Left ventricle myocardium inferior (tissue), 1 donor: ENCODE measurements at regions not wholly inside any gene's neighbourhood (a gene's known extent, or its start where the extent isn't known, plus 50 kb on each side); places are given as distances from the start of the nearest gene placed in this dataset.

ENCODE experiments used
- DNase-seq: peaks from one replicate; pipeline ENCODE4 v3.0.0-alpha.2; 2020
- H3K27ac ChIP-seq: fragments of 200-600 bp; replicated peaks from 2 replicates; pipeline ENCODE4 v1.8.0; 2021
- H3K27me3 ChIP-seq: fragments of 200-600 bp; 2 replicates; pipeline ENCODE4 v1.8.0; 2021; ENCODE audit warnings: low read depth
- H3K36me3 ChIP-seq: fragments of 200-600 bp; 2 replicates; pipeline ENCODE4 v1.8.0; 2021
- H3K4me1 ChIP-seq: fragments of 200-600 bp; 2 replicates; pipeline ENCODE4 v1.8.0; 2021
- H3K4me3 ChIP-seq: fragments of 200-600 bp; 2 replicates; pipeline ENCODE4 v1.8.0; 2021; ENCODE audit warnings: mild to moderate bottlenecking, moderate library complexity
- H3K9me3 ChIP-seq: fragments of 200-600 bp; replicated peaks from 2 replicates; pipeline ENCODE4 v1.8.0; 2021
- intact Hi-C: fragments of 100-400 bp; cut with micrococcal nuclease; formaldehyde crosslinking; loops from one replicate; pipeline ENCODE4 v1.11.0; 2022
- TF ChIP-seq, protein P1 (sequence below): fragments of 200-600 bp; IDR thresholded peaks from 2 replicates; pipeline ENCODE4 v1.8.0; 2021; ENCODE audit warnings: antibody characterized with exemption, mild to moderate bottlenecking, borderline replicate concordance
- donor health status: DM: no; HTN: yes; CAD: no; lungs with severe emphysema.

- no peaks in the 10 kb centered on the region for H3K36me3 ChIP-seq
- peaks cover 6% of the 10 kb centered on the region for H3K4me1 ChIP-seq
- DNase-seq = no peak
- no peak overlapping the region for H3K27ac ChIP-seq
- peaks cover 26% of the 10 kb centered on the region for H3K27me3 ChIP-seq
- intact Hi-C loops = no loop called here
- H3K9me3 ChIP-seq = no peaks in the 10 kb centered on the region
- TF ChIP-seq, protein P1, sequence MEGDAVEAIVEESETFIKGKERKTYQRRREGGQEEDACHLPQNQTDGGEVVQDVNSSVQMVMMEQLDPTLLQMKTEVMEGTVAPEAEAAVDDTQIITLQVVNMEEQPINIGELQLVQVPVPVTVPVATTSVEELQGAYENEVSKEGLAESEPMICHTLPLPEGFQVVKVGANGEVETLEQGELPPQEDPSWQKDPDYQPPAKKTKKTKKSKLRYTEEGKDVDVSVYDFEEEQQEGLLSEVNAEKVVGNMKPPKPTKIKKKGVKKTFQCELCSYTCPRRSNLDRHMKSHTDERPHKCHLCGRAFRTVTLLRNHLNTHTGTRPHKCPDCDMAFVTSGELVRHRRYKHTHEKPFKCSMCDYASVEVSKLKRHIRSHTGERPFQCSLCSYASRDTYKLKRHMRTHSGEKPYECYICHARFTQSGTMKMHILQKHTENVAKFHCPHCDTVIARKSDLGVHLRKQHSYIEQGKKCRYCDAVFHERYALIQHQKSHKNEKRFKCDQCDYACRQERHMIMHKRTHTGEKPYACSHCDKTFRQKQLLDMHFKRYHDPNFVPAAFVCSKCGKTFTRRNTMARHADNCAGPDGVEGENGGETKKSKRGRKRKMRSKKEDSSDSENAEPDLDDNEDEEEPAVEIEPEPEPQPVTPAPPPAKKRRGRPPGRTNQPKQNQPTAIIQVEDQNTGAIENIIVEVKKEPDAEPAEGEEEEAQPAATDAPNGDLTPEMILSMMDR = no peak
- H3K4me3 ChIP-seq = no peak overlapping the region
Measured at GRCh38 chr2:236974148-236974547, 111.5 kb upstream of the COPS8 start.

GRCh38 chr2:236974752-236975151 lies 110.9 kb upstream of the COPS8 start:
- TF ChIP-seq, protein P1 = no peak
- intact Hi-C loops = no loop called here
- Histone ChIP-seq H3K36me3 (no peaks in the 10 kb centered on the region), H3K27ac (no peak overlapping the region), H3K4me1 (peaks cover 6% of the 10 kb centered on the region), H3K4me3 (no peak overlapping the region), H3K27me3 (peaks cover 26% of the 10 kb centered on the region), H3K9me3 (no peaks in the 10 kb centered on the region)
- no peak for DNase-seq

DNA sequence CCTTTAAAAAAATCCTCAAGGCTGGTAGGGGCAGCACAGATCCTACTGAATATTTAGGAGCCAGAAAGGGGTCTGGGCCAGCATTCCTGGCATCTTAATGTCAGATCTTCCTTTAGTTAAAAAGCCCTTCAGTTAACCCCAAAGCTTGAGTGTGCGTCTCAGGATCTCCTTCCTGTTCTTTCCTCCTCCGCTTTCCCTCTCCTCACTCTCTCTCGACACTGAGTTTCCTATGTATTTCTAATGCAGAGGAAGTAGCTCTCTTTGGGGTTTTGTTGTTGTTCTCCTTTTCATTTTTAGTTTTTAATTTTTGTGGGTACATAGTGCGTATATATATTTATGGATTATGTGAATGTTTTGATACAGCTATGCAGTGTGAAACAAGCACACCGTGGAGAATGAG lies 109.9 kb upstream of the COPS8 start:
- H3K27ac ChIP-seq = peak overlapping the region; percentile 70
- no peaks in the 10 kb centered on the region for H3K36me3 ChIP-seq
- no peaks in the 10 kb centered on the region for H3K9me3 ChIP-seq
- no peak overlapping the region for H3K4me3 ChIP-seq
- intact Hi-C loops = no loop called here
- TF ChIP-seq, protein P1 = no peak
- peaks cover 26% of the 10 kb centered on the region for H3K27me3 ChIP-seq
- DNase-seq = no peak
- H3K4me1 ChIP-seq = peaks cover 6% of the 10 kb centered on the region

DNA sequence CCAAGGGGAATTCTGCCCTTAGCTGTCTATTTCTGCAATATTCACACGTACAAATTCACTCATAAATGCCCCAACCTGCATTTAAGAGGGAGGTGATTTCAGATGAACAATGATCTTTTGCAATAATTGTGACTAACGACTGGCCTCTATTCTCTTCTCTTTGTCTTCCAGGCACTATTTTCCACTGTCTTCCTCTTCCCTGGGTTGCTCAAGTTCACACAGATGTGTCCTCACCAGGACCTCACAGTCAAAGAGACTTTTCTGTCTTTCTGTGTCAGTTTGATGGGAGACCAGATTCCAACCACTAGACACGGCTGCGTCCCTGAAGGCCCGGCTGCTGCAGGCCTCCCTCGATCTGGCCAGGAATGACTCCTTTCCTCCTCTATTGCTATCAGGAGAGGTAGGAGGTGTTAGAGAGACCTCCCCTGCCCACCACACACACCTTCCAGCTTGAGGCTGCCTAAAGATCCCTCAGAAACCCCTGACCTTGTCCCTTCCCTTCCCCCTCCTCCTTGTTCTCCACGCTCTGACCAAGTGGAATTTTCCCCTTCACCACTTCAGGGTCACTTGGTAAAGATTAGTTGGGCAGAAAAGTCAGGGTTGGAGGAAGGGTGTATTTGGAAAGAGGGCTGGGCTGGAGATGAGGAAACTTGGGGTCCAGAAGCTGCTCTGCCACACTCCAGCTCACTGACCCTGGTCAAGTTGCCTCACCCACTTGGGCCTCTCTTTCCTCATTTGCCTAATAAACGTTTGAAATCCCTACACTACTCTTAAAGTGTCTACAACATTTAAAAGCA lies 109.2 kb upstream of the COPS8 start:
- no peak overlapping the region for H3K4me3 ChIP-seq
- H3K4me1 ChIP-seq = peaks cover 3% of the 10 kb centered on the region
- no peaks in the 10 kb centered on the region for H3K9me3 ChIP-seq
- H3K27me3 ChIP-seq = peaks cover 26% of the 10 kb centered on the region
- TF ChIP-seq, protein P1 = no peak
- H3K27ac ChIP-seq = peak overlapping the region; percentile 70
- DNase-seq = no peak
- intact Hi-C loops = no loop called here
- no peaks in the 10 kb centered on the region for H3K36me3 ChIP-seq

- H3K9me3 ChIP-seq = no peaks in the 10 kb centered on the region
- intact Hi-C loops = no loop called here
- TF ChIP-seq, protein P1 = no peak
- peaks cover 19% of the 10 kb centered on the region for H3K27me3 ChIP-seq
- no peak for DNase-seq
- H3K4me1 ChIP-seq = no peaks in the 10 kb centered on the region
- peak overlapping the region; percentile 70 for H3K27ac ChIP-seq
- H3K4me3 ChIP-seq = no peak overlapping the region
- no peaks in the 10 kb centered on the region for H3K36me3 ChIP-seq
Measured at GRCh38 chr2:236977063-236977851, 108.4 kb upstream of the COPS8 start.
